ENCODE measurements at regions not wholly inside any gene's neighbourhood (a gene's known extent, or its start where the extent isn't known, plus 50 kb on each side); places are given as distances from the start of the nearest gene placed in this dataset.

GRCh38 chr6:117191448-117191847, 73.9 kb upstream of the VGLL2 start:
- no peak for TF ChIP-seq EZH2phosphoT487 (IDR thresholded peaks at IDR 0.05; ENCODE audit: borderline replicate concordance)
- TF ChIP-seq CTCF (conservative IDR thresholded peaks at IDR 0.05; ENCODE audit: low read length), result no peak
- H3K4me1 ChIP-seq (ENCODE audit: insufficient read depth, low read length, poor library complexity, severe bottlenecking), result no peaks in the 10 kb centered on the region
- H2AFZ ChIP-seq (ENCODE audit: low read length), result no peak overlapping the region
- H4K20me1 ChIP-seq (ENCODE audit: insufficient read depth, low read length, poor library complexity, severe bottlenecking), result no peaks in the 10 kb centered on the region
- no peaks in the 10 kb centered on the region for H3K9me3 ChIP-seq (ENCODE audit: insufficient read depth, low read depth, low read length)
- H3K4me2 ChIP-seq (ENCODE audit: low read depth, low read length, poor library complexity, severe bottlenecking), result no peak overlapping the region
- H3K9me2 ChIP-seq (replicated peaks; ENCODE audit: low read depth, low read length), result no peaks in the 10 kb centered on the region
- H3K27me3 ChIP-seq (ENCODE audit: insufficient read depth, low read length, poor library complexity, severe bottlenecking), result no peaks in the 10 kb centered on the region
- no peaks in the 10 kb centered on the region for H3F3A ChIP-seq (ENCODE audit: low read depth)
- no peak overlapping the region for H3K9ac ChIP-seq (ENCODE audit: low read depth, low read length, poor library complexity, severe bottlenecking)
- no peak overlapping the region for H3K4me3 ChIP-seq (ENCODE audit: low read length, poor library complexity, severe bottlenecking)
- no peaks in the 10 kb centered on the region for H3K79me2 ChIP-seq (ENCODE audit: insufficient read depth, low read length)
- H3K36me3 ChIP-seq (ENCODE audit: insufficient read depth, low read length), result no peaks in the 10 kb centered on the region

- H3K79me2 ChIP-seq (ENCODE audit: insufficient read depth, low read length), result no peaks in the 10 kb centered on the region
- H3F3A ChIP-seq (ENCODE audit: low read depth), result no peaks in the 10 kb centered on the region
- no peak overlapping the region for H2AFZ ChIP-seq (ENCODE audit: low read length)
- no peak overlapping the region for H3K4me3 ChIP-seq (ENCODE audit: low read length, poor library complexity, severe bottlenecking)
- H3K4me2 ChIP-seq (ENCODE audit: low read depth, low read length, poor library complexity, severe bottlenecking), result no peak overlapping the region
- no peaks in the 10 kb centered on the region for H3K9me2 ChIP-seq (replicated peaks; ENCODE audit: low read depth, low read length)
- H3K27me3 ChIP-seq (ENCODE audit: insufficient read depth, low read length, poor library complexity, severe bottlenecking), result no peaks in the 10 kb centered on the region
- TF ChIP-seq CTCF (conservative IDR thresholded peaks at IDR 0.05; ENCODE audit: low read length), result no peak
- no peak for TF ChIP-seq EZH2phosphoT487 (IDR thresholded peaks at IDR 0.05; ENCODE audit: borderline replicate concordance)
- no peaks in the 10 kb centered on the region for H3K4me1 ChIP-seq (ENCODE audit: insufficient read depth, low read length, poor library complexity, severe bottlenecking)
- no peaks in the 10 kb centered on the region for H3K36me3 ChIP-seq (ENCODE audit: insufficient read depth, low read length)
- no peaks in the 10 kb centered on the region for H3K9me3 ChIP-seq (ENCODE audit: insufficient read depth, low read depth, low read length)
- no peaks in the 10 kb centered on the region for H4K20me1 ChIP-seq (ENCODE audit: insufficient read depth, low read length, poor library complexity, severe bottlenecking)
- H3K9ac ChIP-seq (ENCODE audit: low read depth, low read length, poor library complexity, severe bottlenecking), result no peak overlapping the region
Observed at GRCh38 chr6:117194271-117194670, 71.1 kb upstream of the VGLL2 start.

GRCh38 chr6:117194978-117195377, 70.4 kb upstream of the VGLL2 start:
- H3K36me3 ChIP-seq (ENCODE audit: insufficient read depth, low read length), result no peaks in the 10 kb centered on the region
- H3K4me3 ChIP-seq (ENCODE audit: low read length, poor library complexity, severe bottlenecking), result no peak overlapping the region
- no peaks in the 10 kb centered on the region for H4K20me1 ChIP-seq (ENCODE audit: insufficient read depth, low read length, poor library complexity, severe bottlenecking)
- no peaks in the 10 kb centered on the region for H3F3A ChIP-seq (ENCODE audit: low read depth)
- H2AFZ ChIP-seq (ENCODE audit: low read length), result no peak overlapping the region
- H3K27me3 ChIP-seq (ENCODE audit: insufficient read depth, low read length, poor library complexity, severe bottlenecking), result no peaks in the 10 kb centered on the region
- H3K4me1 ChIP-seq (ENCODE audit: insufficient read depth, low read length, poor library complexity, severe bottlenecking), result no peaks in the 10 kb centered on the region
- no peak for TF ChIP-seq EZH2phosphoT487 (IDR thresholded peaks at IDR 0.05; ENCODE audit: borderline replicate concordance)
- no peak for TF ChIP-seq CTCF (conservative IDR thresholded peaks at IDR 0.05; ENCODE audit: low read length)
- H3K4me2 ChIP-seq (ENCODE audit: low read depth, low read length, poor library complexity, severe bottlenecking), result no peak overlapping the region
- H3K9me2 ChIP-seq (replicated peaks; ENCODE audit: low read depth, low read length), result no peaks in the 10 kb centered on the region
- H3K9ac ChIP-seq (ENCODE audit: low read depth, low read length, poor library complexity, severe bottlenecking), result no peak overlapping the region
- H3K9me3 ChIP-seq (ENCODE audit: insufficient read depth, low read depth, low read length), result no peaks in the 10 kb centered on the region
- H3K79me2 ChIP-seq (ENCODE audit: insufficient read depth, low read length), result no peaks in the 10 kb centered on the region
